GM23338 (cell line): ENCODE measurements at regions not wholly inside any gene's neighbourhood (a gene's known extent, or its start where the extent isn't known, plus 50 kb on each side); places are given as distances from the start of the nearest gene placed in this dataset.

ENCODE experiments used
- ATAC-seq: fragments of 200-7000 bp; cut with Tn5 transposase; 3 replicates; pipeline ENCODE4 v1.9.1; 2020
- DNase-seq: peaks from one replicate; pipeline ENCODE4 v3.0.0-alpha.2; 2015; ENCODE audit warnings: low spot score
- H2AFZ ChIP-seq: fragments of 200-600 bp; sonication (generic); 2 replicates; pipeline ENCODE4 v1.8.0; 2016; ENCODE audit warnings: antibody characterized with exemption, mild to moderate bottlenecking, moderate library complexity
- H3F3A ChIP-seq: fragments of 200-600 bp; sonication (generic); replicated peaks from 2 replicates; pipeline ENCODE4 v1.8.0; 2017; ENCODE audit warnings: antibody characterized with exemption, mixed run types, low read depth
- H3K27ac ChIP-seq: fragments of 200-600 bp; sonication (generic); 2 replicates; pipeline ENCODE4 v1.6.1; 2016; ENCODE audit warnings: low read depth
- H3K27me3 ChIP-seq: fragments of 200-600 bp; sonication (generic); 2 replicates; pipeline ENCODE4 v1.8.0; 2016; ENCODE audit warnings: mild to moderate bottlenecking, mixed run types, moderate library complexity; ENCODE audit not compliant: insufficient read depth
- H3K36me3 ChIP-seq: fragments of 200-600 bp; sonication (generic); 2 replicates; pipeline ENCODE4 v1.8.0; 2016; ENCODE audit warnings: mild to moderate bottlenecking; ENCODE audit not compliant: insufficient read depth
- H3K4me1 ChIP-seq: fragments of 200-600 bp; sonication (generic); 2 replicates; pipeline ENCODE4 v1.8.0; 2016; ENCODE audit warnings: mild to moderate bottlenecking, moderate library complexity; ENCODE audit not compliant: insufficient read depth
- H3K4me2 ChIP-seq: fragments of 200-600 bp; sonication (generic); 2 replicates; pipeline ENCODE4 v1.7.1; 2017; ENCODE audit warnings: mixed run types
- H3K4me3 ChIP-seq: fragments of 200-600 bp; sonication (generic); 2 replicates; pipeline ENCODE4 v1.6.1; 2016; ENCODE audit warnings: mixed run types
- H3K79me2 ChIP-seq: fragments of 200-600 bp; sonication (generic); replicated peaks from 2 replicates; pipeline ENCODE4 v1.8.0; 2017; ENCODE audit warnings: mild to moderate bottlenecking; ENCODE audit not compliant: insufficient read depth
- H3K9me2 ChIP-seq: fragments of 200-600 bp; sonication (generic); 2 replicates; pipeline ENCODE4 v1.8.0; 2017; ENCODE audit not compliant: insufficient read depth
- H4K20me1 ChIP-seq: fragments of 200-600 bp; sonication (generic); replicated peaks from 2 replicates; pipeline ENCODE4 v1.8.0; 2017; ENCODE audit warnings: mild to moderate bottlenecking; ENCODE audit not compliant: insufficient read depth
- H3K27ac Mint-ChIP-seq: 2 replicates; pipeline ENCODE4 v1.8.0; 2020; ENCODE audit warnings: inconsistent platforms, mild to moderate bottlenecking, moderate library complexity, mixed read lengths
- H3K27me3 Mint-ChIP-seq: 3 replicates; pipeline ENCODE4 v1.8.0; 2022; ENCODE audit warnings: low read depth, mild to moderate bottlenecking, moderate library complexity, mixed read lengths, inconsistent platforms; ENCODE audit not compliant: insufficient read depth, poor library complexity
- H3K36me3 Mint-ChIP-seq: 3 replicates; pipeline ENCODE4 v1.8.0; 2021; ENCODE audit warnings: low read depth, mild to moderate bottlenecking, inconsistent platforms, moderate library complexity, mixed read lengths
- H3K4me1 Mint-ChIP-seq: 3 replicates; pipeline ENCODE4 v1.8.0; 2020; ENCODE audit warnings: mild to moderate bottlenecking, inconsistent platforms, mixed read lengths
- H3K4me3 Mint-ChIP-seq: 3 replicates; pipeline ENCODE4 v1.8.0; 2021; ENCODE audit warnings: moderate library complexity, mild to moderate bottlenecking, inconsistent platforms, mixed read lengths
- H3K9me3 Mint-ChIP-seq: 3 replicates; pipeline ENCODE4 v1.8.0; 2020; ENCODE audit warnings: moderate library complexity, mild to moderate bottlenecking, inconsistent platforms, mixed read lengths
- CREB1 ChIP-seq: fragments of 250-450 bp; sonication (Bioruptor Pico); IDR thresholded peaks from 2 replicates; pipeline ENCODE4 v1.5.0; 2020; ENCODE audit warnings: low read depth, mild to moderate bottlenecking, moderate library complexity
- POLR2AphosphoS5 ChIP-seq: IDR thresholded peaks from 2 replicates; pipeline ENCODE4 v1.6.1; 2016; ENCODE audit warnings: antibody characterized with exemption, low read depth
- TF ChIP-seq, protein P1 (sequence below): fragments of 250-450 bp; sonication (Bioruptor Pico); IDR thresholded peaks from 2 replicates; pipeline ENCODE4 v1.5.0; 2020; ENCODE audit warnings: mild to moderate bottlenecking, moderate library complexity
- TF ChIP-seq, protein P2 (sequence below), 2 experiments: fragments of 200-600 bp in 1 of 2; sonication (generic) in 1 of 2; conservative IDR thresholded peaks; 2 replicates each; pipeline versions ENCODE4 v1.5.1 to v1.6.1; 2016 to 2017; ENCODE audit warnings: antibody characterized with exemption in 2 of 2, low read depth in 2 of 2, mild to moderate bottlenecking in 2 of 2, moderate library complexity in 1 of 2

DNA sequence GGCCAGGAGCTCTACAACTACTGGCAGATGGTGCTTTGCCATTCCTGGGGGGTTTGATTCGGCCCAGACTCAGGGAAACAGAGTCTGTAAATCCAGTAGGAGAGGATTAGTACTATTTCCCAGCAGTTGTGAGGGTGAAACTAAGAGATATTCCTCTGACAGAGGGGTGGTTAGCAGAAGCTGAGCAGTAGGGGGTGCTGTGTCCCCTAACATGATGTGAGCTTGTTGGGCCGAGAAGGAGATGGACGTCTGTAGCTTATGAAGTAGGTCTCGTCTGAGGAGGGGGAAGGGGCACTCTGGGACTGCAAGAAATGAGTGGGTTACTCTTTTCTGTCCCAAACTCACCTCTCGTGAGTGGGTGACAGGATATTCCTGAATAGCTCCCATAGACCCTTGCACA lies 179.2 kb upstream of the MBL2 start:
- DNase-seq (peak; percentile 91), ATAC-seq (peak; percentile 95)
- H3K27ac ChIP-seq: no peak overlapping the region
- Mint-ChIP-seq H3K4me1 (peaks cover 7% of the 10 kb centered on the region; the same call in 2 of the 3 replicates), H3K4me3 (no peak overlapping the region), H3K36me3 (peaks cover 47% of the 10 kb centered on the region), H3K27ac (0 out of 2 replicates have a peak overlapping the region, but pooled peaks have one; percentile 57), H3K9me3 (peaks cover 31% of the 10 kb centered on the region), H3K27me3 (peaks cover 20% of the 10 kb centered on the region)
- H3K79me2 ChIP-seq: no peaks in the 10 kb centered on the region
- H3K4me2 ChIP-seq: no peak overlapping the region
- H3F3A ChIP-seq: no peaks in the 10 kb centered on the region
- H3K27me3 ChIP-seq: no peaks in the 10 kb centered on the region
- no peak overlapping the region for H3K4me3 ChIP-seq
- TF ChIP-seq, protein P1, sequence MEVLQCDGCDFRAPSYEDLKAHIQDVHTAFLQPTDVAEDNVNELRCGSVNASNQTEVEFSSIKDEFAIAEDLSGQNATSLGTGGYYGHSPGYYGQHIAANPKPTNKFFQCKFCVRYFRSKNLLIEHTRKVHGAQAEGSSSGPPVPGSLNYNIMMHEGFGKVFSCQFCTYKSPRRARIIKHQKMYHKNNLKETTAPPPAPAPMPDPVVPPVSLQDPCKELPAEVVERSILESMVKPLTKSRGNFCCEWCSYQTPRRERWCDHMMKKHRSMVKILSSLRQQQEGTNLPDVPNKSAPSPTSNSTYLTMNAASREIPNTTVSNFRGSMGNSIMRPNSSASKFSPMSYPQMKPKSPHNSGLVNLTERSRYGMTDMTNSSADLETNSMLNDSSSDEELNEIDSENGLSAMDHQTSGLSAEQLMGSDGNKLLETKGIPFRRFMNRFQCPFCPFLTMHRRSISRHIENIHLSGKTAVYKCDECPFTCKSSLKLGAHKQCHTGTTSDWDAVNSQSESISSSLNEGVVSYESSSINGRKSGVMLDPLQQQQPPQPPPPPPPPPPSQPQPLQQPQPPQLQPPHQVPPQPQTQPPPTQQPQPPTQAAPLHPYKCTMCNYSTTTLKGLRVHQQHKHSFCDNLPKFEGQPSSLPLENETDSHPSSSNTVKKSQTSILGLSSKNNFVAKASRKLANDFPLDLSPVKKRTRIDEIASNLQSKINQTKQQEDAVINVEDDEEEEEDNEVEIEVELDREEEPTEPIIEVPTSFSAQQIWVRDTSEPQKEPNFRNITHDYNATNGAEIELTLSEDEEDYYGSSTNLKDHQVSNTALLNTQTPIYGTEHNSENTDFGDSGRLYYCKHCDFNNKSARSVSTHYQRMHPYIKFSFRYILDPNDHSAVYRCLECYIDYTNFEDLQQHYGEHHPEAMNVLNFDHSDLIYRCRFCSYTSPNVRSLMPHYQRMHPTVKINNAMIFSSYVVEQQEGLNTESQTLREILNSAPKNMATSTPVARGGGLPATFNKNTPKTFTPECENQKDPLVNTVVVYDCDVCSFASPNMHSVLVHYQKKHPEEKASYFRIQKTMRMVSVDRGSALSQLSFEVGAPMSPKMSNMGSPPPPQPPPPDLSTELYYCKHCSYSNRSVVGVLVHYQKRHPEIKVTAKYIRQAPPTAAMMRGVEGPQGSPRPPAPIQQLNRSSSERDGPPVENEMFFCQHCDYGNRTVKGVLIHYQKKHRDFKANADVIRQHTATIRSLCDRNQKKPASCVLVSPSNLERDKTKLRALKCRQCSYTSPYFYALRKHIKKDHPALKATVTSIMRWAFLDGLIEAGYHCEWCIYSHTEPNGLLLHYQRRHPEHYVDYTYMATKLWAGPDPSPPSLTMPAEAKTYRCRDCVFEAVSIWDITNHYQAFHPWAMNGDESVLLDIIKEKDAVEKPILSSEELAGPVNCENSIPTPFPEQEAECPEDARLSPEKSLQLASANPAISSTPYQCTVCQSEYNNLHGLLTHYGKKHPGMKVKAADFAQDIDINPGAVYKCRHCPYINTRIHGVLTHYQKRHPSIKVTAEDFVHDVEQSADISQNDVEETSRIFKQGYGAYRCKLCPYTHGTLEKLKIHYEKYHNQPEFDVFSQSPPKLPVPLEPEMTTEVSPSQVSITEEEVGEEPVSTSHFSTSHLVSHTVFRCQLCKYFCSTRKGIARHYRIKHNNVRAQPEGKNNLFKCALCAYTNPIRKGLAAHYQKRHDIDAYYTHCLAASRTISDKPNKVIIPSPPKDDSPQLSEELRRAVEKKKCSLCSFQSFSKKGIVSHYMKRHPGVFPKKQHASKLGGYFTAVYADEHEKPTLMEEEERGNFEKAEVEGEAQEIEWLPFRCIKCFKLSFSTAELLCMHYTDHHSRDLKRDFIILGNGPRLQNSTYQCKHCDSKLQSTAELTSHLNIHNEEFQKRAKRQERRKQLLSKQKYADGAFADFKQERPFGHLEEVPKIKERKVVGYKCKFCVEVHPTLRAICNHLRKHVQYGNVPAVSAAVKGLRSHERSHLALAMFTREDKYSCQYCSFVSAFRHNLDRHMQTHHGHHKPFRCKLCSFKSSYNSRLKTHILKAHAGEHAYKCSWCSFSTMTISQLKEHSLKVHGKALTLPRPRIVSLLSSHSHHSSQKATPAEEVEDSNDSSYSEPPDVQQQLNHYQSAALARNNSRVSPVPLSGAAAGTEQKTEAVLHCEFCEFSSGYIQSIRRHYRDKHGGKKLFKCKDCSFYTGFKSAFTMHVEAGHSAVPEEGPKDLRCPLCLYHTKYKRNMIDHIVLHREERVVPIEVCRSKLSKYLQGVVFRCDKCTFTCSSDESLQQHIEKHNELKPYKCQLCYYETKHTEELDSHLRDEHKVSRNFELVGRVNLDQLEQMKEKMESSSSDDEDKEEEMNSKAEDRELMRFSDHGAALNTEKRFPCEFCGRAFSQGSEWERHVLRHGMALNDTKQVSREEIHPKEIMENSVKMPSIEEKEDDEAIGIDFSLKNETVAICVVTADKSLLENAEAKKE (CRISPR knock-in tag): no peak
- TF ChIP-seq, protein P2, sequence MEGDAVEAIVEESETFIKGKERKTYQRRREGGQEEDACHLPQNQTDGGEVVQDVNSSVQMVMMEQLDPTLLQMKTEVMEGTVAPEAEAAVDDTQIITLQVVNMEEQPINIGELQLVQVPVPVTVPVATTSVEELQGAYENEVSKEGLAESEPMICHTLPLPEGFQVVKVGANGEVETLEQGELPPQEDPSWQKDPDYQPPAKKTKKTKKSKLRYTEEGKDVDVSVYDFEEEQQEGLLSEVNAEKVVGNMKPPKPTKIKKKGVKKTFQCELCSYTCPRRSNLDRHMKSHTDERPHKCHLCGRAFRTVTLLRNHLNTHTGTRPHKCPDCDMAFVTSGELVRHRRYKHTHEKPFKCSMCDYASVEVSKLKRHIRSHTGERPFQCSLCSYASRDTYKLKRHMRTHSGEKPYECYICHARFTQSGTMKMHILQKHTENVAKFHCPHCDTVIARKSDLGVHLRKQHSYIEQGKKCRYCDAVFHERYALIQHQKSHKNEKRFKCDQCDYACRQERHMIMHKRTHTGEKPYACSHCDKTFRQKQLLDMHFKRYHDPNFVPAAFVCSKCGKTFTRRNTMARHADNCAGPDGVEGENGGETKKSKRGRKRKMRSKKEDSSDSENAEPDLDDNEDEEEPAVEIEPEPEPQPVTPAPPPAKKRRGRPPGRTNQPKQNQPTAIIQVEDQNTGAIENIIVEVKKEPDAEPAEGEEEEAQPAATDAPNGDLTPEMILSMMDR (conservative IDR thresholded peaks at IDR 0.05; ENCODE audit: low read depth in 2 of 2): peak; percentile 82 to 95
- H4K20me1 ChIP-seq: no peaks in the 10 kb centered on the region
- H3K4me1 ChIP-seq: no peaks in the 10 kb centered on the region
- peaks cover 28% of the 10 kb centered on the region; the same call in 1 of the 2 replicates for H3K9me2 ChIP-seq
- no peaks in the 10 kb centered on the region for H3K36me3 ChIP-seq
- H2AFZ ChIP-seq: no peak overlapping the region

DNA sequence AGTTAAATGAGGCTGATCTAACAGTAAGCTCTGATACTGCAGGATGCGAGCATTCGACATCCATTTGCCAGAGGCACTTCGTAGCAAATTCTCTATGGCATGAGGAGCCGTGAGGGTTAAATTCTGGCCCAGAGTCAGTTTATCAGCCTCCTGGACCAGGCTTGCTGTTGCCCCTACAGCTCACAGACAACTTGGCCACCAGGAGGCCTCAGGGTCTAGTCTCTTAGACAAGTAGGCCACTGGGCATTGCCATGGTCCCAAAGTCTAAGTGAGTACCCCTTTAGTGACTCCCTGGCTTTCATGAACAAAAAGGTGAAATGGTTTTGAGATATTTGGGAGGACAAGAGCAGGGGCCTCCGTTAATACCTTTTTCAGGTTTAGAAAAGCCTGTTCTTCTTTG lies 178.0 kb upstream of the MBL2 start:
- Histone ChIP-seq H3K4me2 (no peak overlapping the region), H3K36me3 (no peaks in the 10 kb centered on the region), H3K27ac (no peak overlapping the region), H3K4me1 (no peaks in the 10 kb centered on the region), H3K79me2 (no peaks in the 10 kb centered on the region), H3K27me3 (no peaks in the 10 kb centered on the region), H4K20me1 (no peaks in the 10 kb centered on the region), H3K9me2 (peaks cover 29% of the 10 kb centered on the region; the same call in 1 of the 2 replicates), H2AFZ (0 out of 2 replicates have a peak overlapping the region, but pooled peaks have one; percentile 40), H3K4me3 (no peak overlapping the region), H3F3A (no peaks in the 10 kb centered on the region)
- ATAC-seq: peak; percentile 27; the same call in 1 of the 3 replicates
- H3K9me3 Mint-ChIP-seq: peaks cover 36% of the 10 kb centered on the region
- TF ChIP-seq CREB1 (CRISPR knock-in tag) (no peak), POLR2AphosphoS5 (no peak)
- TF ChIP-seq, protein P2 (conservative IDR thresholded peaks at IDR 0.05; ENCODE audit: low read depth in 2 of 2): peak; percentile 23 to 54; a peak in 3 of 4 replicates
- H3K36me3 Mint-ChIP-seq: peaks cover 52% of the 10 kb centered on the region
- no peak overlapping the region for H3K4me3 Mint-ChIP-seq
- peak; percentile 51 for DNase-seq
- peaks cover 7% of the 10 kb centered on the region; the same call in 2 of the 3 replicates for H3K4me1 Mint-ChIP-seq
- peaks cover 16% of the 10 kb centered on the region for H3K27me3 Mint-ChIP-seq
- H3K27ac Mint-ChIP-seq: 0 out of 2 replicates have a peak overlapping the region, but pooled peaks have one; percentile 58
